ENCODE measurements at regions not wholly inside any gene's neighbourhood (a gene's known extent, or its start where the extent isn't known, plus 50 kb on each side); places are given as distances from the start of the nearest gene placed in this dataset.

GRCh38 chr18:7390731-7391492 lies 160.0 kb downstream of the LRRC30 start:
- TF ChIP-seq SNAI2 (CRISPR knock-in tag; IDR thresholded peaks at IDR 0.05) (no peak), ARNTL (CRISPR knock-in tag; IDR thresholded peaks at IDR 0.05; ENCODE audit: borderline replicate concordance, low read depth) (no peak), PATZ1 (CRISPR knock-in tag; IDR thresholded peaks at IDR 0.05; ENCODE audit: borderline replicate concordance) (no peak), ZFP3 (CRISPR knock-in tag; IDR thresholded peaks at IDR 0.05) (no peak)

Measured in SK-N-SH treated with all-trans-retinoic acid at 6 μM for 48 hours (cell line).